ENCODE measurements at regions not wholly inside any gene's neighbourhood (a gene's known extent, or its start where the extent isn't known, plus 50 kb on each side); places are given as distances from the start of the nearest gene placed in this dataset.

DNA sequence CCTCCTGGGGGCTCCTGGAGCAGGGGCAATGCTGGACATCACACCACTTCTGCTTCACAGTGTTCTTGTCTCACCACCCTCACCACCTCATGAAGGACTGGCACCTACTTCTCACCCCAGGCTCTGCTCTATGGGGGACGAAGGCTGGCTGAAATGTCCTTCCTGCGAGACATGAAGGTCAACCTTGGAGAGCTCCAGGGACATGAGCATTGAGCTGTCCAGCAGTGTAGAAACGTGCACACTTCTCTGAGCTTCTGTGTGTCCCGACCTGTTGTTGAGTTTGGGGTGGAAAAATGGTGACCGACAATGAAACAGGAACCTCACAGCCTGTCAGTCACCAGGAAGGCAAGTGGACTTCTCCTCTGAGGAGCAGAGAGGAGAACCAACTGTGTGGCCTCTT lies 68.6 kb upstream of the ADAMTS16 start:
- FAIRE-seq (no peak), ATAC-seq (no peak), DNase-seq (ENCODE audit: low read depth in 1 of 2, low spot score in 1 of 2) (no peak)
- 0 out of 3 replicates have a peak, but pooled peaks cover 2% of the 10 kb centered on the region for H3K9me3 ChIP-seq
- CTCF ChIA-PET = interaction anchor here (1.2 kb wide), 1 partner anchor 209 kb away, joined by 3 read pairs; no protein-coding TSS in a partner anchor
- no peak overlapping the region for H3K27ac ChIP-seq
- POLR2A ChIA-PET = no interaction called here
- WGBS (ENCODE audit: missing lambda C conversion rate) = 16% methylated on average over 5 of the region's 5 CpGs
- no peak for TF ChIP-seq FOXS1 (CRISPR knock-in tag; IDR thresholded peaks at IDR 0.05)
- H3K4me3 ChIP-seq = no peak overlapping the region
- no peak overlapping the region for H3K4me2 ChIP-seq
- H3K4me1 ChIP-seq = no peaks in the 10 kb centered on the region; the same call in 2 of the 3 replicates

- no peak for ATAC-seq
- H3K9me3 ChIP-seq = no peaks in the 10 kb centered on the region
- H3K4me1 ChIP-seq = no peaks in the 10 kb centered on the region
- no peak overlapping the region for H3K4me2 ChIP-seq
- no peak for FAIRE-seq
- TF ChIP-seq KDM5A (IDR thresholded peaks at IDR 0.05) (no peak), GATA3 (IDR thresholded peaks at IDR 0.05; ENCODE audit: borderline replicate concordance) (no peak), BHLHE40 (IDR thresholded peaks at IDR 0.05; ENCODE audit: low read depth, low read length) (no peak), HEYL (CRISPR knock-in tag; IDR thresholded peaks at IDR 0.05) (no peak), MAZ (IDR thresholded peaks at IDR 0.05; ENCODE audit: borderline replicate concordance, low read depth, low read length) (no peak), PBX3 (IDR thresholded peaks at IDR 0.05) (no peak), NR3C1 (IDR thresholded peaks at IDR 0.05) (no peak), CEBPB (IDR thresholded peaks at IDR 0.05) (no peak), RFX5 (IDR thresholded peaks at IDR 0.05) (no peak)
- TF ChIP-seq, protein P1, sequence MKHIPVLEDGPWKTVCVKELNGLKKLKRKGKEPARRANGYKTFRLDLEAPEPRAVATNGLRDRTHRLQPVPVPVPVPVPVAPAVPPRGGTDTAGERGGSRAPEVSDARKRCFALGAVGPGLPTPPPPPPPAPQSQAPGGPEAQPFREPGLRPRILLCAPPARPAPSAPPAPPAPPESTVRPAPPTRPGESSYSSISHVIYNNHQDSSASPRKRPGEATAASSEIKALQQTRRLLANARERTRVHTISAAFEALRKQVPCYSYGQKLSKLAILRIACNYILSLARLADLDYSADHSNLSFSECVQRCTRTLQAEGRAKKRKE (CRISPR knock-in tag; IDR thresholded peaks at IDR 0.05; ENCODE audit: low read depth) = no peak
- ChIA-PET POLR2A (no interaction called here), CTCF (no interaction called here)
- WGBS (ENCODE audit: missing lambda C conversion rate) = 3% methylated on average over 1 of the region's 1 CpG
- no peak overlapping the region for H3K27ac ChIP-seq
- no peak overlapping the region for H3K4me3 ChIP-seq
- no peak for DNase-seq (ENCODE audit: low read depth in 1 of 2, low spot score in 1 of 2)
Measured at GRCh38 chr5:5077236-5077635, 62.9 kb upstream of the ADAMTS16 start.

DNA sequence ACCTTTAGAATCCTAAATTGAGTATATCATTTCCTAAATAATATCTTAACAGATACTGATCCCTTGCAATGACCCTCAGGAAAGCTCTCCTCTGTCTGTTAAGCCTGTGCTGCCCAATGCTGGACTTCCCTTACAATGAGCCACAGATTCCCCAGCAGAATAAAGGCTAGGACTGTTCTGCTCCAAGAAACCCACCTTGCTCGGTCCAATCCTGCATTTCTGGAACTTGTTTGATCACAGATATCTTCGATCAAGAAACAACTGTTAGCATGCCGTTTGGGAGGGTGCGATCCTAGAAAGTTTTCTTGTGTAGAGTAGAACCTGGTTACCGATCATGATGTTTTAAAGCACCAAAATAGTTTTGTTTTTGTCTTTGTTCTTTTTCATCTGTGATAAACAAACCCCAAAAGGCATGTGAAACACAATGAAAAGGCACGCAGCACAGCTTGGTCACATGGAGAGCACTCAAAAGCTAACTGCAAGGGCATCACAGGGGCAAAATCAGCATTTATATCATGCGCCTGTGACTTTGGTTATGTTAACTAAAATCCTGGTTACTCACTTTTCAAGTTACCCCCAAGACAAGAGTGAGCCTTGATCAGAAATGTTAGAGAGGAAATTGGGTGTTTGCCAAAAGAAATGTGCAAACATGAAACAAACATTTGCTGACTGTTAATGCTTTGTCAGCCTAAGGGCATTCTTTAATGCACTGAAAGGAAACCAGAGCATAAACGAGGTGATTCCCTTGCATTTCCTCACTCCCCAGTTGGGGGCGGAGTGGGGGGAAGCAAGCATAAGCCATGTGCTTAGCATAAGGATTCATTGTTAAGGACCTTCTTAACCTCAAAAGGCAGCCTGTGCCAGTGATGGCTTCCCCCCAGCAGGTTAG lies 61.9 kb upstream of the ADAMTS16 start:
- WGBS (ENCODE audit: missing lambda C conversion rate) = 18% methylated on average over 9 of the region's 9 CpGs
- Histone ChIP-seq H3K27ac (no peak overlapping the region), H3K9me3 (no peaks in the 10 kb centered on the region), H3K4me3 (no peak overlapping the region), H3K4me2 (no peak overlapping the region), H3K4me1 (no peaks in the 10 kb centered on the region)
- POLR2A ChIA-PET = no interaction called here
- no peak for TF ChIP-seq NFE2L2 (conservative IDR thresholded peaks at IDR 0.05; ENCODE audit: low read length)
- no peak for TF ChIP-seq ESRRA (IDR thresholded peaks at IDR 0.05; ENCODE audit: borderline replicate concordance, low read length)
- TF ChIP-seq BHLHE40 (IDR thresholded peaks at IDR 0.05; ENCODE audit: low read depth, low read length) = no peak
- TF ChIP-seq CBX8 (IDR thresholded peaks at IDR 0.05) = no peak
- TF ChIP-seq CHD4 (IDR thresholded peaks at IDR 0.05; ENCODE audit: borderline replicate concordance) = no peak
- TF ChIP-seq, protein P2, sequence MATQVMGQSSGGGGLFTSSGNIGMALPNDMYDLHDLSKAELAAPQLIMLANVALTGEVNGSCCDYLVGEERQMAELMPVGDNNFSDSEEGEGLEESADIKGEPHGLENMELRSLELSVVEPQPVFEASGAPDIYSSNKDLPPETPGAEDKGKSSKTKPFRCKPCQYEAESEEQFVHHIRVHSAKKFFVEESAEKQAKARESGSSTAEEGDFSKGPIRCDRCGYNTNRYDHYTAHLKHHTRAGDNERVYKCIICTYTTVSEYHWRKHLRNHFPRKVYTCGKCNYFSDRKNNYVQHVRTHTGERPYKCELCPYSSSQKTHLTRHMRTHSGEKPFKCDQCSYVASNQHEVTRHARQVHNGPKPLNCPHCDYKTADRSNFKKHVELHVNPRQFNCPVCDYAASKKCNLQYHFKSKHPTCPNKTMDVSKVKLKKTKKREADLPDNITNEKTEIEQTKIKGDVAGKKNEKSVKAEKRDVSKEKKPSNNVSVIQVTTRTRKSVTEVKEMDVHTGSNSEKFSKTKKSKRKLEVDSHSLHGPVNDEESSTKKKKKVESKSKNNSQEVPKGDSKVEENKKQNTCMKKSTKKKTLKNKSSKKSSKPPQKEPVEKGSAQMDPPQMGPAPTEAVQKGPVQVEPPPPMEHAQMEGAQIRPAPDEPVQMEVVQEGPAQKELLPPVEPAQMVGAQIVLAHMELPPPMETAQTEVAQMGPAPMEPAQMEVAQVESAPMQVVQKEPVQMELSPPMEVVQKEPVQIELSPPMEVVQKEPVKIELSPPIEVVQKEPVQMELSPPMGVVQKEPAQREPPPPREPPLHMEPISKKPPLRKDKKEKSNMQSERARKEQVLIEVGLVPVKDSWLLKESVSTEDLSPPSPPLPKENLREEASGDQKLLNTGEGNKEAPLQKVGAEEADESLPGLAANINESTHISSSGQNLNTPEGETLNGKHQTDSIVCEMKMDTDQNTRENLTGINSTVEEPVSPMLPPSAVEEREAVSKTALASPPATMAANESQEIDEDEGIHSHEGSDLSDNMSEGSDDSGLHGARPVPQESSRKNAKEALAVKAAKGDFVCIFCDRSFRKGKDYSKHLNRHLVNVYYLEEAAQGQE (IDR thresholded peaks at IDR 0.05) = no peak
- TF ChIP-seq, protein P3, sequence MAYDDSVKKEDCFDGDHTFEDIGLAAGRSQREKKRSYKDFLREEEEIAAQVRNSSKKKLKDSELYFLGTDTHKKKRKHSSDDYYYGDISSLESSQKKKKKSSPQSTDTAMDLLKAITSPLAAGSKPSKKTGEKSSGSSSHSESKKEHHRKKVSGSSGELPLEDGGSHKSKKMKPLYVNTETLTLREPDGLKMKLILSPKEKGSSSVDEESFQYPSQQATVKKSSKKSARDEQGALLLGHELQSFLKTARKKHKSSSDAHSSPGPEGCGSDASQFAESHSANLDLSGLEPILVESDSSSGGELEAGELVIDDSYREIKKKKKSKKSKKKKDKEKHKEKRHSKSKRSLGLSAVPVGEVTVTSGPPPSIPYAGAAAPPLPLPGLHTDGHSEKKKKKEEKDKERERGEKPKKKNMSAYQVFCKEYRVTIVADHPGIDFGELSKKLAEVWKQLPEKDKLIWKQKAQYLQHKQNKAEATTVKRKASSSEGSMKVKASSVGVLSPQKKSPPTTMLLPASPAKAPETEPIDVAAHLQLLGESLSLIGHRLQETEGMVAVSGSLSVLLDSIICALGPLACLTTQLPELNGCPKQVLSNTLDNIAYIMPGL (CRISPR knock-in tag; IDR thresholded peaks at IDR 0.05; ENCODE audit: borderline replicate concordance) = no peak
- DNase-seq (ENCODE audit: low read depth in 1 of 2, low spot score in 1 of 2) (no peak), ATAC-seq (no peak), FAIRE-seq (no peak)
- CTCF ChIA-PET = no interaction called here
